NOMO-1 treated with DMSO at 0.1 percent for 48 hours (cell line): ENCODE measurements at regions not wholly inside any gene's neighbourhood (a gene's known extent, or its start where the extent isn't known, plus 50 kb on each side); places are given as distances from the start of the nearest gene placed in this dataset.
A peak's percentile ranks its signal among the peaks of the same experiment; 100 is the strongest.
"Not testable (repeated sequence)": the region's sequence is repeated elsewhere in the genome, so short reads cannot be mapped to it uniquely, and the experiment has no call there.

Source experiments
- DNase-seq: peaks from one replicate; lab custom pipeline; 2025; ENCODE audit not compliant: unreplicated experiment; lab: John Stamatoyannopoulos, UW

DNA sequence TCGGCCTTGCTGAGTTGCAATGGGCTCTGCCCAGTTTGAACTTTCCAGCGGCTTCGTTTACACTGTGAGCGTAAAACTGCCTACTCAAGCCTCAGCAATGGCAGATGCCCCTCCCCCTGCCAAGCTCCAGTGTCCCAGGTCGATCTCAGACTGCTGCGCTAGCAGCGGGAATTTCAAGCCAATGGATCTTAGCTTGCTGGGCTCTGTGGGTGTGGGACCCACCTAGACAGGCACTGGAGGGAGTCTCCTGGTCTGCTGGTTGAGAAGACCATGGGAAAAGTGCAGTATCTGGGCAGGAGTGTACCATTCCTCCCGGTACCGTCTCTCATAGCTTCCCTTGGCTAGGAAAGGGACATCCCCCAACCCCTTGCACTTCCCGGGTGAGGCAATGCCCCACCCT is 88.2 kb downstream of the KLHL28 start:
- no peak for DNase-seq

DNA sequence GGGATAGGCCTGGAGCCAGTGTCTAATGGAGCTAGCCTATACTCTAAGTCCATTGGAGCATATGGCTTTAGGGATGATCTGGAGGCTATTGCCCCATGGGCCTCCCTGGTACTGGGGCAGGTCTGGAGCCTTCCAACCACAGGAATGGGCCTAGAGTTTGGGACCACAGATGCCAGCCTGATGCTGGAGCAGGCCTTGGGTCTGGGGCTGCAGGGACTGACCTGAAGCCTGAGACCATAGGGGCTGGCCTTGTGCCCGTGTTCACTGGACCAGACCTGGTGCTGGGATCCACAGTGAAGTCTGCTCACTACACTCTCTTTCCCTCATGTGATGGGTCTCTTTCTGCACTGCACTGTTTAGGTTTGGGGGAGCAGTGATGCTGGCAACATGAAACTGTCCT is 95.0 kb downstream of the KLHL28 start:
- DNase-seq = no peak

- no peak for DNase-seq
These were observed 95.4 kb downstream of the KLHL28 start for GRCh38 chr14:44866322-44866721.

GRCh38 chr14:44863271-44863670 is 98.5 kb downstream of the KLHL28 start:
- DNase-seq = no peak

DNA sequence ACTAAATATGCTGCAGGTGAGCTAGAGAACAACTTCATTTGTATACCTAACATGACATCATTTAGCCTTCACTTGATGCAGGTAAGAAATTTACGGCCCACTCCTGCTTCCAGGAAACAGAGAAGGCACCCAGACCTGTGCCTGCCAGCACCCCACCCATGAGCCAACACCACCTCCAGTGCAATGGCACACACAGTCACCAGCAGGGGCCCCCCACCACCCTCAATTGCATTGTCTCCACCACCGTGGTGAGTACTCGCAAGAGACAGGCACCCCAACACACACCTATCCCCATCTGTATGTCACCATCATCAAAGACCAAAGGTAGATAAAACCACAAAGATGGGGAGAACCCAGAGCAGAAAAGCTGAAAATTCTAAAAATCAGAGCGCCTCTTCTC is 107.6 kb downstream of the KLHL28 start:
- no peak for DNase-seq

DNA sequence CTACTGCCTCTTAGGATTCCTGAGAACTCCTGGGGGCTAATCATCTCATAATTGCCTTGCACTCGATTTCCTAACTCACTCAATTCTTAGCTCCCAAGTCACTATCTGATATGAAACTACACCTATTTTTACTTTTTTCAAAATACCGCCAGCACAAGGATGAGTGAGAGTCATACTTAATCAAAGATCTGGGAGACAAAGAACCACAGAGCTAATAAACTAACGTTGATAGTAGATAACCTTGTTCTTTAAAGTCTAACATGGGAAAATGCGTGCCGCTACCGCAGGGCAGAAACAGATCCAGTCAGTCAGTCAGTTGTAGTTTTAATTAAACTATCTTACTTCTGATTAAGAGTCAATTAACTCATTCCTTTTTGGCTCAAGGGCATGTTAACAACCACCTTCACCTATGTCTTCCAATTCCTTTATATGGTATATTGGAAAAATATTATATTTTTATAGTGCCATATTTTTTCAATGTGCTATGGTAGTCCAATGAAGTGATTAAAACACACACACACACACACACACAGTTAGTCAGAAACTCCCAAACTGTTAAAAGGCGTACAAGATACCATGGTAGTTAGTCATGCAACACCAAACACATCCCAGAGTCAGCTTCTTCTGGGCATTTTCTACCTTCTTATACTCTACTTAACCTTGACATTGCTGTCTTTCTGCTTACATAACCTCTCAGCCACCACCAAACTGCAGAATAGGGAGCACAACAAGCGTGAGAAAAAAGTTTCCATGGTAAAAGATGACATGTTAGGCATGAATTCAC is 114.0 kb downstream of the KLHL28 start:
- DNase-seq = no peak

- DNase-seq = peak; percentile 49
These were observed 115.4 kb downstream of the KLHL28 start for GRCh38 chr14:44846232-44846824.

DNA sequence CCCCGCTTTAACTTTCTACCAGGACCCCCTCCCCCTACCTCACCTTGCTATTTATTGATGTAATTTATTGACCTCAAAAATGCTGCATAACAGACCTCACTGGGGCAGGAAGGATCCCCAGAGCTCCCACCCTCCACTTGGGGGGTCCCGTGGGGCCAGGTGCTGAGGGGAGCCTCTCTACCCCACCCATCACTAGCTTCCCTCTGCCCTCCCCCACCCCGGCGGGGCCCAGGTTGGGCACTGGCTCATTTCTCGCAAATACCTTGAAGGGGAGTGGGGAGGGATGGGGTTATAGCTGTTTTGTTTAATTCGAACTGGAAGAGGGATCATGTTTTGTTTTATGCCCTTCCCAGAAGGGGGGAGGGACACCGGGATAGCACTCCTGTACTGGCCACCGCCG is 125.8 kb downstream of the KLHL28 start:
- not testable (repeated sequence) for DNase-seq

GRCh38 chr14:44833376-44834060 is 128.2 kb downstream of the KLHL28 start:
- DNase-seq = no peak

DNA sequence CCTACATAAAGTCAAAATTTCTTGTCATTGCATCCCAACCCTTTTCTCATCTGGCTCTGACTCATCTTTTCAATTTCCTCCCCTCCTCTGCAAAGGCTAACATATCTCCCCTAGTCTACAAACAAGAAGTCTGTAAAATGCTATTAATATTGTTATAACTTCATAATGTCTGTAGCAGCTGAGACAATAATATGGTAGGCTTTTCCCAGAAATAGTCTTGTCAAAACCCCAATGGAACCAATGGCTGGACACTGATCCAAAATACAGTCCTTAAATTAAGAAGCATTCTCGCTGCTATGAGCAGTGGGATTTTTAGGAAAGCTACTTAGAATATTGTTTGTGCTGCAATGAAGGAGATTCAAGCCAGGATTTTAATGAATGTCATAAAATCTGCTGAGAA is 131.4 kb downstream of the KLHL28 start:
- no peak for DNase-seq

- no peak for DNase-seq
These were observed 132.7 kb downstream of the KLHL28 start for GRCh38 chr14:44829021-44829420.

- DNase-seq = no peak
These were observed 133.7 kb downstream of the KLHL28 start for GRCh38 chr14:44828023-44828422.

DNA sequence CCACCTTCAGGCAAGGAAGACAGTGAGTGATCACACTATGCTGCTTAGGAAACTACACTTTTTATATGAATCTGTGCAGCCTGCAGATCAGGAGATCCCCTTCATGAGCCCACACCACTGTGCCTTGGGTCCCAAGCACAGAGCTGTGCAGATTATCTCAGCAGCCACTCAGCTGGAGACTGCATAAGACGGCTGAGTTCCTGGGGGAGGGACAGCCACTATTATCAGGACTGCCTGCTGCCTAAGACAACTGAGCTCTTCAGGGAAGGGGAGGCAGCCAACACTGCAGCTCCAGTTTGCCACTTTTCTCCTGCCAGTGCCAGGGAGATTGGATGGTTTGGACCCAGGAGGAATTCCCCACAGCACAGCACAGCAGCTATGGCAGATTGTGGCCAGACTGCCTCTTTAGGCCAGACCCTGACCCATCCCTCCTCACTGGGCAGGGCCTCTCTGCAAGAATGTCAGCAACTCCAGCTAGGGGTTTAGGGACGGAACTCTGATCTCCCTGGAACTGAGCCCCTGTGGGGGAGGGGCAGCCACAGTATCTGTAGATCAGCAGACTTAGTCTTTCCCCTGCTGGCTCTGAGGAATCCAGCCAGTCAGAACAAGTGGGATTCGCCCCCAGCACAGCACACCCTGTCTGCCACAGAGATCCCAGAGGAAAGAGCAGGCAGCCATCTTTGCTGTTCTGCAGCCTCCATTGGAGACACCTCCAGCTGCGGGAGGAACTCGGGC is 141.3 kb downstream of the KLHL28 start:
- DNase-seq = no peak

- DNase-seq = no peak
These were observed 147.6 kb downstream of the KLHL28 start for GRCh38 chr14:44814196-44814595.

DNA sequence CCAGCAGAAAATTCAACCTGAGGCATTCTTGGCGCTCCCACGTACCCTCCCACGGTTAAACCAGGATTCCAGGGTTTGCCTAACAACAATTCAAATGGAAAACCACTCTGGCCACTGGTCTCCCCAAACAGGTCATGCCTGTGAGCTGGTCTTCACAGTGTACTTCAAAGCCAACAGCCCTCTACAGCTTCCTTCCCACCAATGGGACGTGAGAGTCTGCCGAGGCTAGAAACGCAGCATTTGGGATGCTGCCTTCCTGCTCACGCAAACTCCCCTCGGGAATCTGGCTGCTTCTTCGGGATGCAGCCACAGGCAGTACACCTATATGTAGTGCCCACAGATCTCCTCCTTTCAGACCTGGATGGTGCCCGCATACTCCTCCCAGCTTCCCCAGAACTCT is 149.1 kb downstream of the KLHL28 start:
- no peak for DNase-seq

GRCh38 chr14:44804391-44804790 is 157.4 kb downstream of the KLHL28 start:
- no peak for DNase-seq

DNA sequence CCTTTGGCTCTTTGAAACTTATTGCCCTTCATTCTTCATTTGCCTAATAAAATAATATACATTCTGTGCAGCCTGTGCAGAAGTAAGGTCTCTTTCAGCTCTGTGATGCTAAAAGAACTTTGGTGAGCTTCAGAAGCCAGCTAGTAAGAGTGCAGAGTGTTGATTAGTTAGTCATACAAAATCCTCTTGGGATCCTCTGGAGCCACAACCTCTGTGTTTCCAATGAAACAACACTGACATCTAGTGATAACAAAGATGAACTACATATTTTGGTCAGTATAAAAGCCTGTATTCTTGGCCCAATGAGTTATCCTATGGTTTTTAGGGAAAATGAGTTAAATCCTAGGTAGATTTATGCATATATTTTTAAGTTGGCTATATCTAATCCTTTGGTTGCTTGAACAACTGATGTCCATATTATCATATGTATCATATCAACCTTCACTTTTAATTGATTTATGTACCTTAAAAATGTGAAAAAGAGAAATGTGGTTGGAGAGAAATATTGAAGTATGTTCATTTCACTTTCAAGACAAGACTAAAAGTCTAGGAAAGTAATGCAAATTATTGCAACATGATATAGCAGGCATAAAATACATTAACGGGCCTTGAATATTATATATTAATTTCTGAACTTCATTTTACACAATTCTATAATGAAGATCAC is 158.4 kb downstream of the KLHL28 start:
- DNase-seq = no peak

- DNase-seq = no peak
These were observed 163.1 kb downstream of the KLHL28 start for GRCh38 chr14:44798386-44799242.

DNA sequence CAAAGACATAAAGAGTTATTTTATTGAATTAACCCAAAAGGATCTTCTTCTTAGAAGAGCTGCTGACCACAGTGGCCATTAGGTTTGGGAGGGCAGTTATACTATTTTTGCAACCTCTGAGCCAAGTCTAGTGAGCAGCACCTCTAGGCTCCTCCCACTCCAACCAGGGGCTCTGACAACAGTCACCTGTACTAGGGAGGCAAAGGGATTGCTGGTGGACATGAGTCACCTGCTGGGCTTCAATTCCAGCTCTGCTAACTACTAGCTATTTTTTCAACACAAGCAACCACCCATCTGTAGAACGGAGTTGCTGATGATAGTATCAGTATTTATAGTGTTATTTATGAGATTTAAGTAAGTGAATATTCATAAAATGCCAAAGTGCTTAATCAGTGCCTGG is 166.0 kb downstream of the KLHL28 start:
- DNase-seq = no peak

GRCh38 chr14:44791730-44792129 is 170.0 kb downstream of the KLHL28 start:
- DNase-seq = no peak
